CD4-positive, alpha-beta T cell treated with Interleukin-15 for 4 hours (primary cell): ENCODE measurements at regions not wholly inside any gene's neighbourhood (a gene's known extent, or its start where the extent isn't known, plus 50 kb on each side); places are given as distances from the start of the nearest gene placed in this dataset.
A peak's percentile ranks its signal among the peaks of the same experiment; 100 is the strongest.

Experiments used
- DNase-seq: peaks from one replicate; pipeline ENCODE4 v3.0.0-alpha.2; 2020; ENCODE audit warnings: low spot score

DNA sequence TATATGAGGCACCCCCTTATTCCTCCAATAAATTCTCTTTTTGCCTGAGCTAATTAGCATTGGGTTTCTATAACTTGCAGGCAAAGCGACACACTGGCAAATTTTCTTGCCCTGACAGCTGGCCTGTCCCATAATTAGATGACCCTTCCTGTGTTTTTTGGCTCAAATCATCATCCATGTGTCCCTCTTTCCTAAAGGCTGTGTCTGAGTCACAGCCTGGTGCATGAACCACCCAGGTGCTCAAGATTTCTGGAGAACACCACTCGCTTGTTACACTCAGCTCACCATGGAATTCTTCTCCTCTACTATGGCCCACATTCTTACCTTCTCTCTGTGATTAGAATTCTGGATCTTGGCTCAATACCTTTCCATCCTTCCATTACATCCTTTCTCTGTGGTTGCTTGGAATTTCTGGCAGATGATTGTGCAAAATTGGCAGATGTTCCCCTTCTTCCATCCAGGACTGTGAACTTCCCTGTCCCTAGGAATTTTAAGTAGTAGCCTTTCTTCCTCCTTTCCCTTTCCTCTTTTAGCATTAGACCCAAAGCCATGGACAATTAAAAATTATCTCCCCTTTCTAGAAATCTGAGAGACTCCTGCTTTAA lies 116.0 kb upstream of the ANKRD1 start:
- DNase-seq = no peak

DNA sequence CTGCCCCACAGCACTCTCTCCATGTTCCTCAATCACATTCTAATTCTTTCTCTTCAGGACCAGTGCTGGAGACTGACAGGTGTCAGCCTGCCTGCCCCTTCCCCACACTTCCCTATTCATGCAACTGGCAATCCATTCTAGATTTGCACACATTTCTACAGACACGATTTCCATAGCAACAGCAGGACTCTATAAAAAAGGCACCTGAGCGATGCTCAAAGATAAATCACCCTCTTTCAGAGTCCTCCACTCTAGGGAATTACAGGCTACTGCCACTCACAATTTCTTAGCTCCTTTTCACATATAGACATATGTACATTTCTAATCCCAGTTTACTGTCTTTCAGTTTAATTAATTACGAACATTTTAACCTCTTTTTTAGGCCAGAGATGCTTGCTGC lies 118.1 kb upstream of the ANKRD1 start:
- no peak for DNase-seq

DNA sequence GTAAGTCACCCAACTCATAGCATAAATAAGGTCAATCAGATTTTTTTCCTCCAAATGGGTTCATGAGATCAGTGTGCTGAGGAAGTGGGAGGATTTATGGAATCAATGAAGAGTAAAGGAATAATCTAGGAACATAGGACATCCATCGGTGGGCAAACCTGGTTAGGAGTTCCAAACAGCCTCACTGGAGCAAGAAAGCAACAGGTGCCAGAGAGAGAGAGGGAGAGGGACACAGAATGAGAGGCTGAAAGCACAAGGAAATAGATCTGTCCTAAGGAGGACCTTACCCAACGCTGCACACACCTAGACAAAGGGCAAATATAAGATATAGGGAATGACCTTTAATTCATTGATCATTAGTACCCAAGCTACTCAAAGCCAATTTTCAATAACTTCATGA lies 119.5 kb upstream of the ANKRD1 start:
- DNase-seq = no peak

DNA sequence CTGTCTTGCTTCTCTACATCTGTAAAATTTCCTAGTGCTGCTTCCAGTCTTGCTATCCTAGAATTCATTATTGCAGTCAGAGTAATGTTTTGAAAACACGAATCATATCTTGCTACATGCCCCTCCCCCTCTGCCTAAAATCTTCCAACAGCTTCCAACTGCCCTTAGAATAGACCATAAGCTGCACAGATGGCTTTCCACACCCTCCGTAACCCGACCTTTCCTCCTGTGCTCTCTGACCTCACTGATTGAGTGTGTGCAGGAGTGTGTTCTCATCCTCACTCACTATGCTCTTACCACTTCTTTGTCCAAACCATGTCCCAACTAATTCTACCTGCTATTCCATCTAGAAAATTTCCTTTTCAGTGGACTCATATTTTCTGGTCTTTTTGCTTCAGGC lies 121.2 kb upstream of the ANKRD1 start:
- no peak for DNase-seq

DNA sequence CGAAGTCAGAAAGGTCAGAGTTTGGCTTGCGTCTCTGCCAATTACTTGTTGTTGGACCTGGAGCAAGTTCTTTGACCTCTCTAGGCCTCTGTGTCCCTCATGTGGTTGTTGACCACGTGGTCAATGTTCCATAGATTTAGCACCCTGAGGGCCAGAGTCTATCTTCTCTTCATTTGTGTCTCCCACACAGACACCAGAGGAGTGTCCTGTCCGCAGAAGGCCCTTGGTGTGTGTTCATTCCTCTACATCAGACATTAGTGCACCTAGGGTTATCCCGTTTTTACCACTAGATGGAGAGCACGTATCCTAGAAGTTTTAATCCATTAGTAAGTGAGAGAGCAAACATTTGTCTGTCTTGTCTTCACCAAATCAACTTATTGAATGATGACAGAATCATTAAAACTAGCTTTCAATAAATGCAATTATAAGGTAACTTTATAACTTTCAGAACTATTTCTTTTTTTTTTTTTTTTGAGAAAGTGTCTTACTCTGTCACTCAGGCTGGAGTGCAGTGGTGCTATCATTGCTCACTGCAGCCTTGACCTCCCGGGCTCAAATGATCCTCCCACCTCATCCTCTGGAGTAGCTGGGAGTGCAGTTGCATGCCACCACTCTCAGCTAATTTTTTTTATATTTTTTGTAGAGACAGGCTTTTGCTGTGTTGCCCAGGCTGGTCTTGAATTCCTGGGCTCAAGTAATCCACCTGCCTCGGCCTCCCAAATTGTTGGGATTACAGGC lies 122.5 kb upstream of the ANKRD1 start:
- peak; percentile 4 for DNase-seq

DNA sequence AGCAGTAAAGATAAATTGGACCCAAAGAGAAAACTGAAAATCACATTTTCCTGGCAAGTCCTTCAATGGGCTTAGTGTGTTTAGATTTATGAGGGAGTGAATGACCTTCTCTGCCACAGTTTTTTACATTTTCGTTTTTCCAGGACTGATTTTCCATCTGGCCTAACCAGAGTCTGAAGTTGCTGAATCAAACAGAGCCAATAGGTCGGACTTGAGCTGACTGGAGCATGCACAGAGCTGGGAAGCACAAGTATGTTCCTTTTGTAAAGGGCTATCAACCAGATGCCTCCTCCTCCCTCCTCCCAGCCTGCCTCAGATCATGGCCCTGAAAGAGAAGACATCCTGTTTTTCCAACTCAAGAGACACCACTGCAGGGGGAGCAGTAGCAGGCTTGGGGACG lies 126.0 kb upstream of the ANKRD1 start:
- DNase-seq = no peak

DNA sequence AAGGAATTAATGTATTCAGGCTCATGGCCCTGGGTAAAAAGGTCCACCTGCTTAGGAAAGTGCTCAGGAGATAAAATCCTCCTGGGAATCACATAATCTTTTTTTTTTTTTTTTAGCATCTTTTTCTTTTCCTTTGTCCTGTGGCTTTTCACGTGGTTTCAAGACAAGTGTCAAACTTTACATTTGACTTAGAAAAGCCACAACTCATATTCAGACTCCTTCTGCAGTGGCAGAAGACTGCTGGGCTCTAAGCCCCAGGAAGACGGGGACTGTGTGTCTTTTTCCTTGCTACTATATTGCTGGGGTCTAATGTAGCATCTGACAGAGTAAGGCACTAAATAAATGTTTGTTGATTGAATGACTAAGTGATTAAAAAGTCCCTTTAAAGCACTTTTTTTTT lies 127.5 kb upstream of the ANKRD1 start:
- DNase-seq = no peak

DNA sequence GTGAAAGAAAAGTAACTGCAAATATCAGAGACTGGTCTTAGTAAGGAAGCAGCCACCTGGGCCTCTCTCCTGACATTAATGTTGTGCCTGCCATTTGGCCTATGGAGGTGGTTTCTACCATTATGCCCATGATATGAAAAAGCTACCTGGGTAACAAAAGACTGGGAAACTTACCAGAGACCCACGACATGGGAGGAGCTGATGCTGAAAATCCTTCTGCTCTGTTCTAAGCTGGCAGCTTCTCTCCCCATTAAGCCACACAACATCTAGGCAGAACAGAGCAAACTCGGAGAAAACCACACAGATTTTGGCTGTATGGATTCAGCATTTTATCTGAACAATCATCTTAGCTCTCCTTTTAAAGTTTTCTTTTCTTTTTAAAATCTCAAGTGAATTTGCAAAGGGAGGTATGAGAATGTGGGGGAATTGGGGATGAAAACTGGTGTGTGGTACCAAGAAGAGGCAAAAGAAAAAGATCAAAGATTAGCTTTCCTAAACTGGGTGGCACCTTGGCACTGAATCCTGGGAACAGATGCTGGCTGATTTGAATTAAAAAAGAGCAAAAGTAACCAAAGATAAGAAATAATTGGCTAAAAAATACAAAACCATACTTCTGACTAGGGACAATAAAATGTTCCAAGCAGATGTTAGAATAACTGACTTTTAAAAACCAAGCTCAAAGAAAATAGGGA lies 128.6 kb upstream of the ANKRD1 start:
- no peak for DNase-seq

DNA sequence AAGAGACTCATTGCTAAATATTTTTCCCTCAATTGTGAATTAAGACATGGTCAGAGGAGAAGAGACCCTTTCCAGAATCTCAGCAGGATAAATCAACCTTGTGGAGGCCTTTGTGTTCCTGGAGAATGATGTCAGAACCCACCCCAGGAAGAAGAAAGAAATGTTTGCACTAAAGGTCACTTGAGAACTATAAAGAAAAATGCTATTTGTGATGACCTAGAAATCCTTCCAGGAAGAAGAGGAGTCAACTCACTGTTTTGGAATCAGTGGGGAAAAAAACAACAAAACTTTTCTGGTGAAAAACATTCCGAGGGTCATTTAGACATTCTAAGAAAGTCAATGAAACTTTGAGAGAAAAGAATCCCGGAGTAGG lies 129.1 kb upstream of the ANKRD1 start:
- DNase-seq = no peak

DNA sequence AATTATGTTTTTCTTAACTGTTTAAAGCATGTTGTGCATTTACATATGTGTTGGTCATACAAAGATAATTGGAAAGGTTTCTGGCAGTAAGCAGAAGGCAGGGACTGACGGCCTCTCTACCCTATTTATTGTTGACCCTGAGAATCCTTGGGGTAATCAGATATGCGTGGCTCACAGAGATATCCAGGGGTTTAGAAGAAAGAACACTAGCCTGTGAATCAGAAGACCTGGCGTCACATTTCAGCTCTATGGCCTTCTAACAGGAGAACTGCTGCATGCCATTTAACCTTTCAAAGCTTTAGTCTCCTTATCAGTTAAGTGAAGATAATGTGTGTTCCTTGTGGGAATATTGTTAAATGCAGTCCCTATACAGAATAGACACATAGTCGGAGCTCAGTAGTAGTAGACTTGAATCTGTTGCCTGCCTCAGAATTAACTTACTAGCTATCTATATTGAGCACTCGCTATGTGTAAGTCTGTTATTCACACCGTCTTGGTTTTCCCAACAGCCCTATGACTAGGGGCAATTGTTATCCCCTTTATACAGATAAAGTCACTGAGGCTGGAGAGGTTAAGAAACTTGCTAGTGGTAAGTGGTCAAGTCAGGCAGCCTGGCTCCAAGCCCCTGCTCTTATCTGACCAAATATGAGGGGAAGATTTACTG lies 129.6 kb upstream of the ANKRD1 start:
- no peak for DNase-seq

DNA sequence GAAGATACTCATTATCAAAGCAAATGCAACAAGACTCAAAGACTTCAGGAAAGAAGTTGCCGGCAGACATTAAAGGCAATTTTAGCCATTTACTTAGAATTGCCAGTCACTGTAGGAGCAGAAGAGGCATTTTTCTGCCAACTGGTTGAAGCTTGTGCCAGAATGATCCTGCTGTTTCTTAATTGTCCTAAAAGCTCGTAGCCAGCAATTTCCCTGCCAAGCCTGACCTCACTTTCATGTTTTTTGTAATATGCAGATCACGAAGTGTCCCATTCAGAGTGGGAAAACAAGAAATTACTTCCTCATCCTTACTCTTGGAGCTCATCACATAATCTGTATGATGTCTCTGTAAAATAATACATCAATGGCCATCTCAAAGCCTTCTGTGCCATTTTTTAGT lies 130.9 kb upstream of the ANKRD1 start:
- no peak for DNase-seq

DNA sequence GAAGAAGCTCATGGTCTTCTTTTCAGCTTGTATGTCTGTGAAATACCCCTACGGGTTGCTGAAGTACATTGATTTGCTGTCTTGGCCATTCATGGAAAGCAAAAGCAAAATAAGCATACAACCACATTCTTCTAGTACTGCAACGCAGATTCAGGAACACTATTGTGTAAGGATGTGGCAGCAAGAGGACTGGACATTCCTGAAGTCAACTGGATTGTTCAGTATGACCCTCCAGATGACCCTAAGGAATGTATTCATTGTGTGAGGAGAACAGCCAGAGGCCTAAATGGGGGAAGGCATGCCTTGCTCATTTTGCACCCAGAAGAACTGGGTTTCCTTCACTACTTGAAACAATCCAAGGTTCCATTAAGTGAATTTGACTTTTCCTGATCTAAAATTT lies 133.4 kb upstream of the ANKRD1 start:
- no peak for DNase-seq

DNA sequence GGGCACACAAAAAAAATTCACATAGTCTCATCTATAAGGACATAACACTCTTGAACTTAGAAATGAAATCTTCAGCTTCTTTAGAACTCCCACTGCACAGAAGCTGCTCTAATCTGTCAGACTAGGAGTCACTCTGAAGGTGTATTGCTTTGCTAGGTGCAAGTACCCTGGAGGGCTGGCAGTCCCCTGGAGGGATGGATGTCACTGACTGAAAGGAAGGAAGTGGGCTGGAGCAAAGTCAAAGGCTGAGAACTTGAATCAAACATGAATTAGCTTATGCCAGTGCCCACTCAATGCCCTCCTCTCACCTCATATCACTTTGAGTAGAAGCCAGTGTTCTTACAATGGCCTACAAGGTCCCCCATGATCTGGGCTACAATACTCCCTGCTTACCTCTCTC lies 140.3 kb upstream of the ANKRD1 start:
- DNase-seq = no peak

DNA sequence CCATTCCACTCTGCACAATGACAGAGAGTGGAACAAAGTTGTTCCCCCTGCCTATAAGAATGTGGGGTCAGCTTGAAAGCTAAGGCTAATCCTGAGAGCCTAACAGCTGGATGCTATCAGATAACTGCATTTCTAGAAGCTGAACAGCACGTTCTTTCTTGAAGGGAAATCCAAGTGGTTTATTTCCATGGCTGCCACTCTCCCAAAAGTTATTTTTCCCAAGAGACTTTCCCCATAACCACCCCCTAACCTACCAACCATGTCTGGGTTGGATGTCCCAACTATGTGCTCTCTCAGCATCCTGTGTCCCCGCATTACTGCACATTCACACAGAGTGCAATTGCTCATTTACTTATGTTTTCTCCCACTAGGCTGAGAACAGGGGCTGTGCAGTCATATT lies 140.7 kb upstream of the ANKRD1 start:
- DNase-seq = no peak

DNA sequence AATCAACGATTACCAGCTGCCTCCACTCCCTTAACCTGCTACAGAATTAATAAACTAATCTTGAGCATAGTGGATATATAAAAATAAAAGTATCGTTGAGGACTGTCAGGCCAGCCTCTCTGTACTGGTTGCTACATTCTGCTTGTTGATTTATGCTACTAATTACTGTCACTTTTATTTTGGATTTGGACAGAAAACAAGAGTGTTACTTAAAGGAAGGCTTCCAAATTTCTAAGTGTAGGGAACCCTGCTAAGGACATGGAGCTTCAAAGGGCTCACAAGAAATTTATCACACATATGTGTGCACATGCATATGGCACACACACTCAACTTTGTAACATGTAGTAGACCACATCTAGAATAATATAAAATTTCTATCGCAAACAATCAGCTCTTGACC lies 141.2 kb upstream of the ANKRD1 start:
- no peak for DNase-seq

DNA sequence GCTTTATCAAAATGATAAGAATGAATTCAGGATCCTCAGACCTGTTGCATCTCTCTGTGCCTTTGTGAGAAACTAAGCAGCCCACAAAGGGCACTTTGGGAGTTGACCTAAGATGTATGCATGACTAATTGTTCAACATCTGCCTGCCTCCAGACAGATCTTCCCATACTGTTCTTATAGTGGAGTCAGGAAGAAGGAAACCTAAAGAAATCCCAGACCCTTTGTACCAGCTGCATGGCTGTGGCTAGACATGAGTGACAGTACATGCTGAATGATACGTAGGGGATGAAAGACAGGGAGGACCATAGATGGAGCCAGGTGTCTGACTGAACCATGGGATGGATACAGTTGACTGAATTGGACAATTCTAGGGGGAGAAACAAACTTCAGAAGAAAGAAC lies 148.7 kb upstream of the PCGF5 start:
- DNase-seq = no peak

DNA sequence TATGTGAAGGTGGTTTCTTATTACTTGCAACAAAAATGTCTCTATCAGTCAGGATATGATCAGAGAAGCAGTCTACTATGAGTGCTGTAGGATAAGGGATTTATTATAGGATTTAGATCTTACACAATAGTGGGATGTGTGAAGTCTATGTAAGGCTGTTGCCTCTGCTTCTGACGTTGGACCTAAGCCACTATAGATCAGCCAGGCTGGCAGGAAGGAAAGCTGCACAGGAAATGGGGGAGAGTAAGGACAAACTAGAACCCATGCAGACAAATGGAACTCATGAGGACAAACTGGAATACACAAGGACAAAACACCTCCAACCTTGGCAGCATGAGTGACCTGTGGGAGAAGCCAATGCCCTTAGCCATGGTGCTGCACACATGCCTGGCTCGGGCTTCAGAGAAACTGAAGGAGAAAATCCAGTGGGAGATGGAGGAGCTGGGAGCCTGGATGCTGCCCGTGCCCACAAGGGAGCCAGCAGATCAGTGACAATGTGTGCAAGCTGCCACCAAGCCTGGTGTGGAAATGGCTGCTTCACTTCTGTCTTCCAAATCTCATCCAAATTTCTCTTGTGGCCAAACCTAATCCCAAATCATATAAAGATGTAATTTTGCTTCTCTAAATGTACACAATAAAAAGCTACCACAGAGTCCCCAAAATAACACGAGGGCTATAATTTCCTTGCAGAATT lies 147.0 kb upstream of the PCGF5 start:
- DNase-seq = no peak

DNA sequence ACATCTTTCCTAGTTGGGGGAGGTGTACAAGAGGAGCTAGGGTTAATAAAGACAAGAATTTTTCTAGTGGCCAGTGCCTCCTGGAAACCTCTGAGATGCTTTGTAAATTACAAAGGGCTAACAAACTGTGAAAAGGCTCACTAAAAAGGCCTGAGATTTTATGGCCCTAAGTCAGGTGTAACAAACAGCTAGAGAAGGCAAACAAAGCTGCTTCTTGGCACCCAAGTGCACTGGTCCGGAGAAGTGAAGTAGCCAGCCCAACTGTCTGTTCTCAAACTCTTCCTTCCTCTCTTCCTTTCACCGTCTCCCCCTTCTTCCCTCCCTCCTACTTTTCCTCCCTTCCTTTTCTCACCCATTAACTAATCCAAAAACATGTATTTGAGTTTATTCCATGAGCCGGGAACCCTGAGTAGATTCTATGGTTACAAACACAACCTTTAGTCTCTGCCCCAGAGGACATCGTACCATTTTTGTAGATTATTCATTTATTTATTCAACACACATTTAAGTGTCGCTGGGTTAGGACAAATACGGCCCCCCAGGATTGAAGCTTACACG lies 143.4 kb upstream of the PCGF5 start:
- no peak for DNase-seq

DNA sequence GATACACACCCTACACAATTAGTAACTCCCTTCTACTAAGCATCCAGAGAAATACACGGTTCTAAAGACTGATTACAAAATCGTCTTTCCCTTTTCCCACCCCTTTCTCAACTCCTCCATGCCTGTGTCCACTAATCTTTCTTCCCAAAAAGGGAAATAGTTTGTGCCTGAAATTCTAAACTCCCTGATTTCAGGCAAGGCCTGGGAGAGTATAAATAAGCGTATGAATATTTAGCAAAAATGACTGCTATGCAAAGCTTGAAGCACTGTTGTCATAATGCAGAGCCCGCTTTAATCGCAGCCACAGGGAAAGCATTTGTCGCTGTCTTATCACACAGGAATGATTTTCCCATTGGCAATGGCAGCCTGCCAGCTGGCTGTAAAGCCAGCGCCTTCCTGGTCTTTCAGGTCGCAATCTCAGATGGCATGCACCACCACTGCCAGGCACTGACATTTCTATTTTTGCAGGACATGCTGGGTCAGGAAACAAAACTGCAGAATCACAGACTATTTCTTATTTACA lies 142.9 kb upstream of the PCGF5 start:
- no peak for DNase-seq

DNA sequence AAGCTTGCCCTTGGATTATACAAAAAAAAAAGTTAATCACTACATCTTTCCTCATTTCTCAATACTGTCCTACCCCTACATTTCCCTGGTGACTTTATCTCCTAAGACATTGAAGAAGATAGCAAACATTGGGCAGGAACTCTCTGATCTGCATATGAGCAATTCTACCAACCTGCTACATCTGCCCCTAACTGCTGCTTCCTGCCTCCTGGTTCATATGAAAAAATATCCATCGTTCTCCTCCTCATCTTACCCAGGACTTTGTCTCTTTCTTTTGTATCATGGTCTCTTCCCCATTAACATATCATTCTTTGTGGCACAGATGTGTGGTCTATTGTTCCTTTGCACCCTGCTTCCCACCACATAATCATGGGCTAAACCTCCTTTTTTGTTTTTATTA lies 139.7 kb upstream of the PCGF5 start:
- no peak for DNase-seq

DNA sequence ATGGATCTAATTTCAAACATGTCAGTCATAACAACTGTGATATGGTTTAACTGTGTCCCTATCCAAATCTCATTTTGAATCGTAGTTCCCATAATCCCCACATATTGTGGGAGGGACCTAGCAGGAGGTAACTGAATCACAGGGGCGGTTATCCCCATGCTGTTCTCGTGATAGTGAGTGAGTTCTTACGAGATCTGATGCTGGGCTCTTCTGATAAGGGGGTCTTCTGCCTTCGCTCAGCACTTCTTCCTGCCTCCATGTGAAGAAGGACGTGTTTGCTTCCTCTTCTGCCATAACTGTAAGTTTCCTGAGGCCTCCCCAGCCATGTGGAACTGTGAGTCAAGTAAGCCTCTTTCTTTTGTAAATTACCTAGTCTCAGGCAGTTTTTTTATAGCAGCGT lies 138.0 kb upstream of the PCGF5 start:
- DNase-seq = no peak
